T-helper 1 cell treated with Interleukin-12 subunit alpha and Interleukin-12 subunit beta and Interleukin-4 antibody, amounts not matched to agents 30 μg/mL and 1 μg/mL, for 36 hours (primary cell): ENCODE measurements at regions not wholly inside any gene's neighbourhood (a gene's known extent, or its start where the extent isn't known, plus 50 kb on each side); places are given as distances from the start of the nearest gene placed in this dataset.
"Not testable (repeated sequence)": the region's sequence is repeated elsewhere in the genome, so short reads cannot be mapped to it uniquely, and the experiment has no call there.

Experiments
- H3K27ac Mint-ChIP-seq: one replicate; pipeline ENCODE4 v1.8.0; 2021; ENCODE audit warnings: mild to moderate bottlenecking, mixed read lengths
- H3K27me3 Mint-ChIP-seq: one replicate; pipeline ENCODE4 v1.8.0; 2021; ENCODE audit warnings: low read depth, mixed read lengths
- H3K36me3 Mint-ChIP-seq: one replicate; pipeline ENCODE4 v1.8.0; 2021; ENCODE audit warnings: low read depth, mixed read lengths
- H3K4me1 Mint-ChIP-seq: one replicate; pipeline ENCODE4 v1.8.0; 2021; ENCODE audit warnings: low read depth, mixed read lengths
- H3K4me3 Mint-ChIP-seq: one replicate; pipeline ENCODE4 v1.8.0; 2021; ENCODE audit warnings: mild to moderate bottlenecking, moderate library complexity, mixed read lengths
- H3K9me3 Mint-ChIP-seq: one replicate; pipeline ENCODE4 v1.8.0; 2021; ENCODE audit warnings: mixed read lengths

DNA sequence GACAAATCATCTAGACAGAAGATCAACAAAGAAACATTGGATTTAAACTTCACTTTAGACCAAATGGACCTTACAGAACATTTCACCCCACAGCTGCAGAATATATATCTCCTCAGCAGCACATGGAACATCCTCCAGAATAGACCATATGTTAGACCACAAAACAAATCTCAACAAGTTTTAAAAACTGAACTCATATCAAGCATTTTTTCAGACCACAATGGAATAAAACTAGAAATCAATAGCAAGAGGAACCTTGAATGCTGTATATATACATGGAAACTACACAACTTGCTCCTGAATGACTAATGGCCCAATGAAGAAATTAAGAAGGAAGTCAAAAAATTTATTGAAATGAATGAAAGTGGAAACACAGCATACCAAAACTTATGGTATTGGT lies 157.7 kb downstream of the MTERF1 start:
- Mint-ChIP-seq H3K27me3 (no peaks in the 10 kb centered on the region), H3K9me3 (peaks cover 15% of the 10 kb centered on the region), H3K4me3 (no peak overlapping the region), H3K27ac (no peak overlapping the region), H3K4me1 (no peaks in the 10 kb centered on the region), H3K36me3 (no peaks in the 10 kb centered on the region)

DNA sequence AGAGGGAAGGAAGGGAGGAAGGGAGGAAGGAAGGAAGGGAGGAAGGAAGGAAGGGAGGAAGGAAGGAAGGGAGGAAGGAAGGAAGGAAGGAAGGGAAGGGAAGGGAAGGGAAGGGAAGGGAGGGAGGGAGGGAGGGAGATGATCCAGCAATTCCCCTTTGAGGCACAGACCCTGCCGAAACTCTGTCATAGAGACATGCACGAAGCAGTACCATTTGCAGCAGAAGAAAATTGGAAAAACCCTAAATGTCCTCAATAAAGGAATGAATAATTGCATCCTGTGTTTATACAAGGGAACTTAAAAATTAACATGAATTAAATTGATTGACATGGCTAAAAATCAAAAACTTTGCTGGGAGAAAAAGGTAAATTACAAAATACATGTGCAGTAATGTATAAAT lies 151.5 kb downstream of the MTERF1 start:
- not testable (repeated sequence) for H3K4me1 Mint-ChIP-seq, H3K27me3 Mint-ChIP-seq, H3K36me3 Mint-ChIP-seq, H3K27ac Mint-ChIP-seq, H3K4me3 Mint-ChIP-seq, H3K9me3 Mint-ChIP-seq

- no peaks in the 10 kb centered on the region for H3K27me3 Mint-ChIP-seq
- no peaks in the 10 kb centered on the region for H3K4me1 Mint-ChIP-seq
- H3K4me3 Mint-ChIP-seq: no peak overlapping the region
- peaks cover 9% of the 10 kb centered on the region for H3K9me3 Mint-ChIP-seq
- no peaks in the 10 kb centered on the region for H3K36me3 Mint-ChIP-seq
- H3K27ac Mint-ChIP-seq: no peak overlapping the region
These were observed 148.5 kb downstream of the MTERF1 start for GRCh38 chr7:91731976-91732375.

DNA sequence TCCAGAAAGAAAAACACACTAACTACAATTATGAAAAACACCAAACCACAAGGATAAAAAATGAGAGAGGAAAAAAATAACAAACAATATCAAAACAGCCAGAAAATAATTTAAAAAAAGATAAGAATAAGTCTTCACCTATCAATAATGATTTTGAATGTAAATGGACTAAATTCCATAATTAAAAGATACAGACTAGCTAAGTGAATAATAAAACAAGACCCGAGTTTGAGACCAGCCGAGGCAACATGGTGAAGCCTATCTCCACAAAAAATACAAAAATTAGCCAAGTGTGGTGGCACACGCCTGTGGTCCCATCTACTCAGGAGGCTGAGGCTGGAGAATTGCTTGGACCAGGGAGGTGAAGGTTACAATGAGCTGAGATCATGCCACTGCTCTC lies 131.1 kb downstream of the MTERF1 start:
- Mint-ChIP-seq H3K4me3 (no peak overlapping the region), H3K36me3 (no peaks in the 10 kb centered on the region), H3K27ac (no peak overlapping the region), H3K27me3 (no peaks in the 10 kb centered on the region), H3K4me1 (no peaks in the 10 kb centered on the region), H3K9me3 (peaks cover 3% of the 10 kb centered on the region)

GRCh38 chr7:91750091-91750490 lies 130.4 kb downstream of the MTERF1 start:
- no peak overlapping the region for H3K27ac Mint-ChIP-seq
- H3K27me3 Mint-ChIP-seq: no peaks in the 10 kb centered on the region
- peaks cover 3% of the 10 kb centered on the region for H3K9me3 Mint-ChIP-seq
- H3K36me3 Mint-ChIP-seq: no peaks in the 10 kb centered on the region
- no peak overlapping the region for H3K4me3 Mint-ChIP-seq
- H3K4me1 Mint-ChIP-seq: no peaks in the 10 kb centered on the region

GRCh38 chr7:91752102-91752501 lies 128.4 kb downstream of the MTERF1 start:
- Mint-ChIP-seq H3K27ac (no peak overlapping the region), H3K4me3 (no peak overlapping the region), H3K36me3 (no peaks in the 10 kb centered on the region), H3K4me1 (no peaks in the 10 kb centered on the region), H3K9me3 (peaks cover 5% of the 10 kb centered on the region), H3K27me3 (no peaks in the 10 kb centered on the region)

- not testable (repeated sequence) for H3K4me1 Mint-ChIP-seq, H3K36me3 Mint-ChIP-seq, H3K27ac Mint-ChIP-seq, H3K9me3 Mint-ChIP-seq, H3K4me3 Mint-ChIP-seq, H3K27me3 Mint-ChIP-seq
These were observed 126.2 kb downstream of the MTERF1 start for GRCh38 chr7:91754280-91754679.

DNA sequence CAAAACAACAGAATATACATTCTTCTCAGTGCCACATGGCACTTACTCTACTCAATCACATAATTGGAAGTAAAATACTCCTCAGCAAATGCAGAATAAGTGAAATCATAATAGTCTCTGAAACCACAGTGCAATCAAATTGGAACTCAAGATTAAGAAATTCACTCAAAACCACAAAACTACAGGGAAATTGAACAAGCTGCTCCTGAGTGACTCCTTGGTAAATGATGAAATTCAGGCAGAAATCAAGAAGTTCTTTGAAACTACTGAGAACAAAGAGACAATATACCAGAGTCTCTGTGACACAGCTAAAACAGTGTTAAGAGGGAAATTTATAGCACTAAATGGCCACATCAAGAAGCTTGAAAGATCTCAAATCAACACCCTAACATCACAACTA lies 125.4 kb downstream of the MTERF1 start:
- not testable (repeated sequence) for H3K4me1 Mint-ChIP-seq, H3K36me3 Mint-ChIP-seq, H3K9me3 Mint-ChIP-seq, H3K27me3 Mint-ChIP-seq, H3K4me3 Mint-ChIP-seq, H3K27ac Mint-ChIP-seq

- Mint-ChIP-seq H3K27ac (no peak overlapping the region), H3K36me3 (no peaks in the 10 kb centered on the region), H3K4me3 (no peak overlapping the region), H3K4me1 (no peaks in the 10 kb centered on the region), H3K9me3 (peaks cover 5% of the 10 kb centered on the region), H3K27me3 (no peaks in the 10 kb centered on the region)
These were observed 121.2 kb downstream of the MTERF1 start for GRCh38 chr7:91759205-91759863.

DNA sequence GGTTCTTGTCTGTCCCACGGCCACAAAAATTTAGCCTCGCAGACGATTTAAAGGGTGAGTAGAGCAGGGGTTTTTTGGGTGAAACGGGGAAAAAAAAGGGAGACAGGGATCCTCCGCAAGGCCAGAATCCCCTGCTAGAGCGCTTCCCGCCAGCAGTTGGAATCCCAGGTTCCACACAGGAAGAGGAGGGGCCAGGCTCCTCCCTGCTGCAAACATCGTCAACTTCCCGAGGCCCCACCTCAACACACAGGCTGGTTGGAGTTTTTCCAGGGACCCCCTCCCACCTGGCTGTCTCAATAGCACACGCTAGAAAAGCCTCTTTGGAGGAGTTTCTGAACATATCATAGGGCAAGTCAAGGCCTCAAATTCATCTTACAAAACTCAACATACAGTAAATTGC lies 112.7 kb downstream of the MTERF1 start:
- H3K36me3 Mint-ChIP-seq: no peaks in the 10 kb centered on the region
- H3K4me3 Mint-ChIP-seq: no peak overlapping the region
- no peaks in the 10 kb centered on the region for H3K9me3 Mint-ChIP-seq
- no peaks in the 10 kb centered on the region for H3K4me1 Mint-ChIP-seq
- H3K27me3 Mint-ChIP-seq: no peaks in the 10 kb centered on the region
- no peak overlapping the region for H3K27ac Mint-ChIP-seq

- Mint-ChIP-seq H3K27me3 (no peaks in the 10 kb centered on the region), H3K4me3 (no peak overlapping the region), H3K36me3 (no peaks in the 10 kb centered on the region)
These were observed 109.1 kb downstream of the MTERF1 start for GRCh38 chr7:91771394-91771793.

DNA sequence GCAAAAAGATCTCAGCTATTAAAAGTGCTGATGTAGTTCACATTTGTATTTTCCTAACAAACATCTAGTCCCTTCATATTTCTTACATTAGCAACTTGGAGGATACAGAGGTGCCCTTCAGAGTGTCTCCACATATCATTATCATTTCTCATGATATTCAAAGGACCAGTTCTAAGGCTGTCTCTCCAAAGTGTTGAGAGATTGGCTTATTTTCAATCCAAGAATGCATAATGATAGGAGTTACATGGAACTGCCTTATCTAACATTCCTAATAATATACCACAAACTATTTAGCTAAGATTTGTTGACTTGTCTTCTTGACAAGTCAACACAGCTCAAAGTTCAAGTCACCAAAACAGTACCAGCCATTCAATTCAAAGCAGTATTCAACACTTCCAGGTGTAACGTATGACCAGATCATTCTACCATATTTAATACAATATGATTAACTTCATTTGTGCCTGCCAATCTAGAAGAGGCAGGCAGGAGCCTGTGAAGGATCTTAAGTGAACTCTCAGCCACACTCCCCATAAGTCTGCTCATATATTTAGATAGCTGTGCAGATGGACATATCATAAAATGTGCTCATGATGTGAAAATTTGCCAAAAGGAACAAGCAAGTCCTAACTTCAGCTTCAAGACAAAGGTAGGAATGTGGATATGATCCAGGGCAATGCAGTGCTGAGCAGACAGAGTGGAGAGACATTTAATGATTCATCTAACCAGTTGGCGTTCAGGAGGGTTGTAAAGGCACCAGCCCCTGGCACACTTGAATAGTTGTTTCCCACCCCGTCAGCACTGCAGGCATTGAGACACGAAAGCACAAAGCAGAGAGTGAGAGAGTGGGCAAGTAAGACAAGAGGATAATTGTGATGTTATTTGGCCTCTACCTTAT lies 108.3 kb downstream of the MTERF1 start:
- no peaks in the 10 kb centered on the region for H3K4me1 Mint-ChIP-seq
- H3K4me3 Mint-ChIP-seq: no peak overlapping the region
- H3K27ac Mint-ChIP-seq: no peak overlapping the region
- H3K27me3 Mint-ChIP-seq: no peaks in the 10 kb centered on the region
- H3K9me3 Mint-ChIP-seq: no peaks in the 10 kb centered on the region
- H3K36me3 Mint-ChIP-seq: no peaks in the 10 kb centered on the region

More at GRCh38 chr7:91771394-91771793, 109.1 kb downstream of the MTERF1 start:
- H3K27ac Mint-ChIP-seq: no peak overlapping the region
- H3K9me3 Mint-ChIP-seq: no peaks in the 10 kb centered on the region
- H3K4me1 Mint-ChIP-seq: no peaks in the 10 kb centered on the region

GRCh38 chr7:91776171-91776570 lies 104.3 kb downstream of the MTERF1 start:
- peaks cover 4% of the 10 kb centered on the region for H3K27me3 Mint-ChIP-seq
- H3K4me1 Mint-ChIP-seq: no peaks in the 10 kb centered on the region
- H3K27ac Mint-ChIP-seq: no peak overlapping the region
- H3K4me3 Mint-ChIP-seq: no peak overlapping the region
- no peaks in the 10 kb centered on the region for H3K36me3 Mint-ChIP-seq
- no peaks in the 10 kb centered on the region for H3K9me3 Mint-ChIP-seq

DNA sequence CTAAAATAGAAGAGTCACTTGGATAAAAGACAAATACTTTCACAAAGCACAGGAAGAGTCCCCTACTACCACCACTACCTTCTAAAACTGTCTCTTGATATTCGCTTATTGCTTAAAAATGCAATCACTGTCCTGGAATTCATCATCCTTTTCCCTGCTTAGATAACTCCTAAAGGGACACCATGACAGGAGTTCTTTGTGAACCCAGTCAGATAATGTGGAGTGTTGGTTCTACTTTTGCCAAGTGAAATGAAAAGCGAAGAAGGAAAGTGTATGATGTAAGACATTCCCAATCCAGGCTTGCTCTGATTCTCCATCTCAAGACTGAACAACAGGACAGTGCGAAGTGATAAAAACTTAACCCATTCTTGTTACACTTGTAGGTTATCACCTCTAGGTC lies 103.0 kb downstream of the MTERF1 start:
- Mint-ChIP-seq H3K27ac (no peak overlapping the region), H3K9me3 (no peaks in the 10 kb centered on the region), H3K27me3 (peaks cover 4% of the 10 kb centered on the region), H3K4me1 (no peaks in the 10 kb centered on the region), H3K36me3 (no peaks in the 10 kb centered on the region), H3K4me3 (no peak overlapping the region)

GRCh38 chr7:91778416-91778815 lies 102.1 kb downstream of the MTERF1 start:
- Mint-ChIP-seq H3K4me3 (no peak overlapping the region), H3K9me3 (no peaks in the 10 kb centered on the region), H3K4me1 (no peaks in the 10 kb centered on the region), H3K27ac (no peak overlapping the region), H3K36me3 (no peaks in the 10 kb centered on the region), H3K27me3 (peaks cover 4% of the 10 kb centered on the region)
